Lung (tissue), 11 donors: ENCODE measurements at regions not wholly inside any gene's neighbourhood (a gene's known extent, or its start where the extent isn't known, plus 50 kb on each side); places are given as distances from the start of the nearest gene placed in this dataset.

Experiments used
- ATAC-seq: fragments of 200-7000 bp; cut with Tn5 transposase; one replicate; pipeline ENCODE4 v1.9.1; 2020; ENCODE audit warnings: moderate number of reproducible peaks; ENCODE audit not compliant: insufficient read depth, low FRiP score
- DNase-seq, 3 donors: peaks; one replicate each; pipeline ENCODE4 v3.0.0-alpha.2; 2013 to 2017
- H3K27ac ChIP-seq, 2 donors: one replicate each; pipeline ENCODE4 v1.5.1; 2013; ENCODE audit warnings: mild to moderate bottlenecking in 2 of 2, moderate library complexity in 2 of 2, control low read depth in 1 of 2, inconsistent platforms in 1 of 2, low read depth in 1 of 2, low read length in 1 of 2
- H3K27me3 ChIP-seq, 3 donors: one replicate each; pipeline ENCODE4 v1.5.1; 2013; ENCODE audit warnings: low read length in 2 of 3; ENCODE audit not compliant: control insufficient read depth in 3 of 3, insufficient read depth in 3 of 3
- H3K36me3 ChIP-seq, 4 donors: one replicate each; pipeline ENCODE4 v1.5.1; 2013; ENCODE audit warnings: low read length in 4 of 4, mild to moderate bottlenecking in 1 of 4, moderate library complexity in 1 of 4; ENCODE audit not compliant: control insufficient read depth in 4 of 4, insufficient read depth in 4 of 4
- H3K4me1 ChIP-seq, 5 donors: one replicate each; pipeline ENCODE4 v1.5.1; 2013; ENCODE audit warnings: low read length in 5 of 5, mild to moderate bottlenecking in 2 of 5, moderate library complexity in 1 of 5; ENCODE audit not compliant: control insufficient read depth in 5 of 5, insufficient read depth in 5 of 5
- H3K4me3 ChIP-seq: one replicate; pipeline ENCODE4 v1.5.1; 2013; ENCODE audit warnings: mild to moderate bottlenecking, control low read depth, moderate library complexity
- H3K9ac ChIP-seq, 2 donors: one replicate each; pipeline ENCODE4 v1.5.1; 2013; ENCODE audit warnings: low read length in 2 of 2, control low read depth in 1 of 2; ENCODE audit not compliant: insufficient read depth in 1 of 2
- H3K9me3 ChIP-seq, 4 donors: one replicate each; pipeline ENCODE4 v1.5.1; 2013; ENCODE audit warnings: low read length in 3 of 4, mild to moderate bottlenecking in 1 of 4, moderate library complexity in 1 of 4; ENCODE audit not compliant: control insufficient read depth in 4 of 4, insufficient read depth in 3 of 4
- CTCF ChIP-seq: IDR thresholded peaks from 2 replicates; pipeline ENCODE4 v1.5.1; 2012; ENCODE audit warnings: mild to moderate bottlenecking; ENCODE audit errors: control extremely low read depth, extremely low read depth
- WGBS, 2 donors: extraction: QIAGEN DNeasy Blood & Tissue Kit; methylation state at CpG; one replicate each; pipeline ENCODE4 v1.1.7; 2013; 5-methylcytosine and 5-hydroxymethylcytosine counted together
- donor health status: control.
- donor health status: control.
- donor health status: Bipolar disorder and iron deficiency.
- donor health status: healthy.
- donor health status: DM: yes; HTN: yes; CAD: no.

GRCh38 chr4:41878991-41879491, 56.2 kb upstream of the TMEM33 start:
- ATAC-seq, result no peak

GRCh38 chr4:41878170-41878969, 56.9 kb upstream of the TMEM33 start:
- H3K4me1 ChIP-seq, result peaks cover 0 to 22% (median 8%) of the 10 kb centered on the region in 5 donors
- no peak for DNase-seq
- no peaks in the 10 kb centered on the region for H3K36me3 ChIP-seq
- H3K9ac ChIP-seq, result no peak overlapping the region
- no peak overlapping the region for H3K4me3 ChIP-seq
- peaks cover 5 to 92% (median 88%) of the 10 kb centered on the region in 3 donors for H3K27me3 ChIP-seq
- WGBS, 2 donors, result 8 to 18% methylated on average over 41 of the region's 41 CpGs
- H3K27ac ChIP-seq, result no peak overlapping the region
- H3K9me3 ChIP-seq, result peaks cover 0 to 8% (median 0%) of the 10 kb centered on the region in 4 donors
- no peak for ATAC-seq
- TF ChIP-seq CTCF, result no peak

More at GRCh38 chr4:41878991-41879491, 56.2 kb upstream of the TMEM33 start:
- no peak for TF ChIP-seq CTCF
- H3K4me3 ChIP-seq, result no peak overlapping the region
- no peak for DNase-seq
- H3K4me1 ChIP-seq, result peaks cover 0 to 21% (median 8%) of the 10 kb centered on the region in 5 donors
- H3K9me3 ChIP-seq, result peaks cover 0 to 8% (median 0%) of the 10 kb centered on the region in 4 donors
- H3K9ac ChIP-seq, result no peak overlapping the region
- H3K36me3 ChIP-seq, result no peaks in the 10 kb centered on the region
- 12 to 13% methylated on average over 25 of the region's 25 CpGs for WGBS, 2 donors
- no peak overlapping the region for H3K27ac ChIP-seq
- peaks cover 6 to 89% (median 87%) of the 10 kb centered on the region in 3 donors for H3K27me3 ChIP-seq

- Histone ChIP-seq H3K27ac (no peak overlapping the region), H3K27me3 (peaks cover 0 to 93% (median 91%) of the 10 kb centered on the region in 3 donors), H3K4me3 (no peak overlapping the region), H3K9me3 (peaks cover 0 to 8% (median 0%) of the 10 kb centered on the region in 4 donors), H3K4me1 (peaks cover 0 to 20% (median 6%) of the 10 kb centered on the region in 5 donors), H3K36me3 (no peaks in the 10 kb centered on the region), H3K9ac (no peak overlapping the region)
- WGBS, 2 donors, result 44 to 62% methylated on average over 7 of the region's 7 CpGs
- TF ChIP-seq CTCF, result no peak
- ATAC-seq, result no peak
- DNase-seq, result no peak
Measured at GRCh38 chr4:41877020-41877796, 58.0 kb upstream of the TMEM33 start.
